ENCODE measurements at regions not wholly inside any gene's neighbourhood (a gene's known extent, or its start where the extent isn't known, plus 50 kb on each side); places are given as distances from the start of the nearest gene placed in this dataset.

- H3K9me3 ChIP-seq: peaks cover 0 to 29% (median 18%) of the 10 kb centered on the region in 4 donors
- intact Hi-C loops (cut with DNase I): no loop called here
Observed at GRCh38 chr22:34722901-34723300, 343.1 kb upstream of the ISX start.

GRCh38 chr22:34736081-34736480 lies 329.9 kb upstream of the ISX start:
- Histone ChIP-seq H3K27ac (replicated peaks in 1 of 4) (no peak overlapping the region), H3K36me3 (no peaks in the 10 kb centered on the region), H3K27me3 (no peaks in the 10 kb centered on the region), H3K9me3 (peaks cover 0 to 9% (median 0%) of the 10 kb centered on the region in 4 donors), H3K4me3 (no peak overlapping the region), H3K4me1 (no peaks in the 10 kb centered on the region)
- intact Hi-C loops (cut with DNase I): no loop called here
- 94% methylated on average over 1 of the region's 1 CpG for WGBS
- no peak for TF ChIP-seq POLR2A (IDR thresholded peaks at IDR 0.05; ENCODE audit: low read depth)
- no peak for TF ChIP-seq CTCF (IDR thresholded peaks at IDR 0.05)
- TF ChIP-seq EP300 (IDR thresholded peaks at IDR 0.05): no peak
- no peak for TF ChIP-seq POLR2AphosphoS5 (IDR thresholded peaks at IDR 0.05)
- no peak for DNase-seq (ENCODE audit: extremely low spot score)

More at GRCh38 chr22:34722901-34723300, 343.1 kb upstream of the ISX start:
- H3K4me3 ChIP-seq: no peak overlapping the region
- no peaks in the 10 kb centered on the region for H3K4me1 ChIP-seq
- H3K27ac ChIP-seq (replicated peaks in 1 of 4): no peak overlapping the region
- TF ChIP-seq POLR2A (IDR thresholded peaks at IDR 0.05; ENCODE audit: low read depth) (no peak), CTCF (IDR thresholded peaks at IDR 0.05) (no peak), EP300 (IDR thresholded peaks at IDR 0.05) (no peak), POLR2AphosphoS5 (IDR thresholded peaks at IDR 0.05) (no peak)
- no peaks in the 10 kb centered on the region for H3K27me3 ChIP-seq
- 71% methylated on average over 2 of the region's 2 CpGs for WGBS
- DNase-seq (ENCODE audit: extremely low spot score): peak; percentile 74
- H3K36me3 ChIP-seq: no peaks in the 10 kb centered on the region

GRCh38 chr22:34738661-34739400 lies 327.1 kb upstream of the ISX start:
- Histone ChIP-seq H3K27me3 (no peaks in the 10 kb centered on the region), H3K36me3 (no peaks in the 10 kb centered on the region), H3K9me3 (peaks cover 0 to 7% (median 0%) of the 10 kb centered on the region in 4 donors), H3K27ac (replicated peaks in 1 of 4) (no peak overlapping the region), H3K4me3 (no peak overlapping the region), H3K4me1 (no peaks in the 10 kb centered on the region)
- no peak for TF ChIP-seq EP300 (IDR thresholded peaks at IDR 0.05)
- no peak for TF ChIP-seq POLR2AphosphoS5 (IDR thresholded peaks at IDR 0.05)
- no peak for TF ChIP-seq POLR2A (IDR thresholded peaks at IDR 0.05; ENCODE audit: low read depth)
- no peak for TF ChIP-seq CTCF (IDR thresholded peaks at IDR 0.05)
- DNase-seq (ENCODE audit: extremely low spot score): no peak
- WGBS: 69% methylated on average over 3 of the region's 3 CpGs
- intact Hi-C loops (cut with DNase I): no loop called here

- intact Hi-C loops (cut with DNase I): no loop called here
- 87% methylated on average over 6 of the region's 6 CpGs for WGBS
- H3K9me3 ChIP-seq: no peaks in the 10 kb centered on the region
Observed at GRCh38 chr22:34743110-34743751, 322.7 kb upstream of the ISX start.

GRCh38 chr22:34760276-34761008 lies 305.5 kb upstream of the ISX start:
- Histone ChIP-seq H3K36me3 (no peaks in the 10 kb centered on the region), H3K27ac (replicated peaks in 1 of 4) (no peak overlapping the region), H3K27me3 (peaks cover 0 to 11% (median 0%) of the 10 kb centered on the region in 4 donors), H3K4me1 (no peaks in the 10 kb centered on the region), H3K9me3 (peaks cover 0 to 4% (median 0%) of the 10 kb centered on the region in 4 donors), H3K4me3 (no peak overlapping the region)
- no peak for DNase-seq (ENCODE audit: extremely low spot score)
- WGBS: 57% methylated on average over 8 of the region's 8 CpGs
- TF ChIP-seq CTCF (IDR thresholded peaks at IDR 0.05): no peak
- intact Hi-C loops (cut with DNase I): no loop called here

More at GRCh38 chr22:34743110-34743751, 322.7 kb upstream of the ISX start:
- no peak for TF ChIP-seq EP300 (IDR thresholded peaks at IDR 0.05)
- no peak for TF ChIP-seq POLR2A (IDR thresholded peaks at IDR 0.05; ENCODE audit: low read depth)
- Histone ChIP-seq H3K36me3 (no peaks in the 10 kb centered on the region), H3K27me3 (no peaks in the 10 kb centered on the region), H3K4me1 (no peaks in the 10 kb centered on the region), H3K27ac (replicated peaks in 1 of 4) (no peak overlapping the region), H3K4me3 (no peak overlapping the region)
- no peak for DNase-seq (ENCODE audit: extremely low spot score)
